Mucosa of rectum (tissue), 2 donors: ENCODE measurements at regions not wholly inside any gene's neighbourhood (a gene's known extent, or its start where the extent isn't known, plus 50 kb on each side); places are given as distances from the start of the nearest gene placed in this dataset.

Experiments
- H3K27ac ChIP-seq, 2 donors: one replicate each; pipeline ENCODE4 v1.7.0; 2013; ENCODE audit warnings: inconsistent platforms in 2 of 2, low read depth in 2 of 2, low read length in 2 of 2
- H3K27me3 ChIP-seq, 2 donors: one replicate each; pipeline ENCODE4 v1.7.0; 2013; ENCODE audit warnings: low read length in 2 of 2; ENCODE audit not compliant: control insufficient read depth in 2 of 2, insufficient read depth in 2 of 2
- H3K36me3 ChIP-seq, 2 donors: one replicate each; pipeline ENCODE4 v1.7.0; 2013; ENCODE audit warnings: low read length in 2 of 2; ENCODE audit not compliant: control insufficient read depth in 2 of 2, insufficient read depth in 2 of 2
- H3K4me1 ChIP-seq, 2 donors: one replicate each; pipeline ENCODE4 v1.7.0; 2013; ENCODE audit warnings: low read length in 2 of 2, mild to moderate bottlenecking in 1 of 2; ENCODE audit not compliant: control insufficient read depth in 2 of 2, insufficient read depth in 2 of 2
- H3K4me3 ChIP-seq, 2 donors: one replicate each; pipeline ENCODE4 v1.7.0; 2013; ENCODE audit warnings: low read length in 2 of 2
- H3K9ac ChIP-seq, 2 donors: one replicate each; pipeline ENCODE4 v1.7.0; 2013; ENCODE audit warnings: low read length in 2 of 2, low read depth in 1 of 2, mild to moderate bottlenecking in 1 of 2
- H3K9me3 ChIP-seq, 2 donors: one replicate each; pipeline ENCODE4 v1.7.0; 2013; ENCODE audit warnings: low read length in 2 of 2; ENCODE audit not compliant: control insufficient read depth in 2 of 2
- donor health status: healthy.
- donor health status: Normal muscosa, but diverticular disease.

DNA sequence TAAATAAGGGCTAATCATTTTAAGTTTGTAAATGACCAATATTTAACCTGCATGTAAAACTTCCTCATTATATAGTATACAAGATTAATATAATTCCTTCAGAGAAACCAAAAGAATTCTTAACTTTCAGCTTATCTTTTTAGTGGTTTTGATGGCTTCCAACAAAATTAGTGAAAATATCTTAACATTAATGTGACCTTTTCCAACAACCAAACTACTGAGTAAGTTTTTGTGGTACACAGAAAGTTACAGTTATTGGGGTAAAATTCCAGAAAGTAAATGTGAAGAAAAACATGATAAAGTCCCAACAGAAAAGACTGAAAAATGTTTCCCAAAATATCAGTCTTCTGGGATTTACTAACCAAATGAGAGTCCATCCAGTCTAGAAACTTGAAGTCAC, 111.0 kb upstream of the PDE3A start:
- no peak overlapping the region for H3K27ac ChIP-seq
- H3K4me3 ChIP-seq = no peak overlapping the region
- no peaks in the 10 kb centered on the region for H3K27me3 ChIP-seq
- H3K36me3 ChIP-seq = no peaks in the 10 kb centered on the region
- no peaks in the 10 kb centered on the region for H3K4me1 ChIP-seq
- H3K9me3 ChIP-seq = no peaks in the 10 kb centered on the region
- H3K9ac ChIP-seq = no peak overlapping the region

GRCh38 chr12:20259786-20260185, 108.6 kb upstream of the PDE3A start:
- H3K4me1 ChIP-seq = no peaks in the 10 kb centered on the region
- no peak overlapping the region for H3K9ac ChIP-seq
- H3K36me3 ChIP-seq = no peaks in the 10 kb centered on the region
- no peaks in the 10 kb centered on the region for H3K9me3 ChIP-seq
- no peaks in the 10 kb centered on the region for H3K27me3 ChIP-seq
- H3K4me3 ChIP-seq = no peak overlapping the region
- H3K27ac ChIP-seq = no peak overlapping the region

GRCh38 chr12:20260851-20261250, 107.5 kb upstream of the PDE3A start:
- Histone ChIP-seq H3K9ac (no peak overlapping the region), H3K4me1 (no peaks in the 10 kb centered on the region), H3K27ac (no peak overlapping the region), H3K4me3 (no peak overlapping the region), H3K27me3 (no peaks in the 10 kb centered on the region), H3K36me3 (no peaks in the 10 kb centered on the region), H3K9me3 (no peaks in the 10 kb centered on the region)

GRCh38 chr12:20262119-20262518, 106.2 kb upstream of the PDE3A start:
- no peak overlapping the region for H3K4me3 ChIP-seq
- no peaks in the 10 kb centered on the region for H3K27me3 ChIP-seq
- H3K36me3 ChIP-seq = no peaks in the 10 kb centered on the region
- no peaks in the 10 kb centered on the region for H3K9me3 ChIP-seq
- H3K27ac ChIP-seq = no peak overlapping the region
- no peak overlapping the region for H3K9ac ChIP-seq
- no peaks in the 10 kb centered on the region for H3K4me1 ChIP-seq

- H3K36me3 ChIP-seq = no peaks in the 10 kb centered on the region
- no peaks in the 10 kb centered on the region for H3K9me3 ChIP-seq
- H3K27ac ChIP-seq = no peak overlapping the region
- no peak overlapping the region for H3K4me3 ChIP-seq
- no peaks in the 10 kb centered on the region for H3K4me1 ChIP-seq
- H3K9ac ChIP-seq = no peak overlapping the region
- no peaks in the 10 kb centered on the region for H3K27me3 ChIP-seq
These were observed 104.3 kb upstream of the PDE3A start for GRCh38 chr12:20264026-20264425.

DNA sequence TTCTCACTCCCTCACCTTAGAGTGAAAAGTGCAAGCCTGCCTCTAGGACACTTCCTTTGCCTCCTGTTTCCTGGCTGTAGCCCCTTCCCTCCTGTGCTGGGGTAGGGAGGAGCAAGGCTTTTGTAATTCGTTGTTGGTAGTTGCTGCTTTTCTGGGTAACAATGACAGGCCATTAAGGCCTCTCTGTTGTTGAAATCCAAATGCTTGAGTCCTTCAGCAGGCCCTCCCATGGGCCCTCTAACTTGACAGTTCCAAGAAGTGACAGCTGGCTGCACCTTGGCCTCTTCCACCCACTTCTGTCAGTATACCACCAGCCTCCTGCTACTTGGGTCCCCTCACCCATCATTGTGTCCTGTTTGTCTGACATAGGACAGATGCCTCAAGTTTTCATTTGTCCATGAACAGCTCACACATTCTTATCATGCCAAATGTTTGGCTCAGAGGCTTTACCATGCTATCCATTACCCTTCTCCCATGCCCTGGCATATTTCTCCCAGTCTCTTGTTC, 103.7 kb upstream of the PDE3A start:
- Histone ChIP-seq H3K4me3 (no peak overlapping the region), H3K36me3 (no peaks in the 10 kb centered on the region), H3K4me1 (no peaks in the 10 kb centered on the region), H3K9me3 (no peaks in the 10 kb centered on the region), H3K9ac (no peak overlapping the region), H3K27me3 (no peaks in the 10 kb centered on the region), H3K27ac (no peak overlapping the region)

DNA sequence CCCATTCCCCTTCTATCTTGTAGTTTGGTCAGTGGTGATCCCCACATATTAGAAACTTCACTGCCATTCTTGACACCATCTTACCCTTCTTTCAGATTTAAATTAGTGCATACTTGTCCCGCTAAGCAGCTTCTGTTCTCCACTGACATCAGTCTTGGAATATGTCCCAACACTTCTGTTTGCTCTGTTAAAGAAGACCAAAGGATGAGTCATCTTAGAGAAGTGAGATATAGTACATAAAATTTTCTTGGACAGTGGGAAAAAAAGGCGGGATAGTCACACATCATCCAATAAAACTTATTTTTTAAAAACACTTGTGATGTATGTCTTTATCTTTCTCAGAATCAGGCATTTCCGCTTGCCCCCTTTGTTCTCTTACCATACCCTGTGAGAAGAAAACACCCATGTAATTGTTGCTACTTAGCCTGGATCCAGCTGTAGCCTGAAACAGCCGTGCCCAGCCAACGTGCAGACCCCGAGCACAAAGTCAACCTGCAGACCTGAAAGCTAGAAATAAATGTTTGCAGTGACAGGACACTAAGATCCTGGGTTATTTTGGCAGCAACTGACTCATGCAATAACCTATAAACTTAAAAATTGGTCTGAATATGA, 100.1 kb upstream of the PDE3A start:
- no peak overlapping the region for H3K9ac ChIP-seq
- no peaks in the 10 kb centered on the region for H3K36me3 ChIP-seq
- H3K27ac ChIP-seq = no peak overlapping the region
- no peaks in the 10 kb centered on the region for H3K9me3 ChIP-seq
- H3K4me1 ChIP-seq = no peaks in the 10 kb centered on the region
- H3K4me3 ChIP-seq = no peak overlapping the region
- no peaks in the 10 kb centered on the region for H3K27me3 ChIP-seq

DNA sequence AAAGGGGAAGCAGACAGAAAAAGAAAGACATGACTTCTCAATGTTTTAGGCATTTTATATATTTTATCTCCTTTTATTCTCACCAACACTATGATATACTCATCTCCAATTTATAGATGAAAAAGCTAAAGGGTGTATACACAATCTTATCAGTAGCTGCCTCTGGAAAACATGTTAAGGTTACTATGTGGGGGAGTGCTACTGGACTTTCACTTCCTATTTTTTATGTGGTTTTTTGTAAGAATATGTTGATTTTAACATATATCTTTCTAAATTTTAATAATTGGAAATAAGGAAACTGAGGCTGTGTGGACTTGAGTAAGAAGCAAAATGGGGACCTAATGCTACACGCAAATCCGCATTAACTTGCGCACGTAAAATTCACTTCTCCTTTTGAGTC, 99.6 kb upstream of the PDE3A start:
- Histone ChIP-seq H3K4me3 (no peak overlapping the region), H3K9me3 (no peaks in the 10 kb centered on the region), H3K27me3 (no peaks in the 10 kb centered on the region), H3K4me1 (no peaks in the 10 kb centered on the region), H3K36me3 (no peaks in the 10 kb centered on the region), H3K27ac (no peak overlapping the region), H3K9ac (no peak overlapping the region)

GRCh38 chr12:20269337-20270067, 98.8 kb upstream of the PDE3A start:
- Histone ChIP-seq H3K36me3 (no peaks in the 10 kb centered on the region), H3K27ac (no peak overlapping the region), H3K4me1 (no peaks in the 10 kb centered on the region), H3K4me3 (no peak overlapping the region), H3K27me3 (no peaks in the 10 kb centered on the region), H3K9me3 (no peaks in the 10 kb centered on the region), H3K9ac (no peak overlapping the region)

DNA sequence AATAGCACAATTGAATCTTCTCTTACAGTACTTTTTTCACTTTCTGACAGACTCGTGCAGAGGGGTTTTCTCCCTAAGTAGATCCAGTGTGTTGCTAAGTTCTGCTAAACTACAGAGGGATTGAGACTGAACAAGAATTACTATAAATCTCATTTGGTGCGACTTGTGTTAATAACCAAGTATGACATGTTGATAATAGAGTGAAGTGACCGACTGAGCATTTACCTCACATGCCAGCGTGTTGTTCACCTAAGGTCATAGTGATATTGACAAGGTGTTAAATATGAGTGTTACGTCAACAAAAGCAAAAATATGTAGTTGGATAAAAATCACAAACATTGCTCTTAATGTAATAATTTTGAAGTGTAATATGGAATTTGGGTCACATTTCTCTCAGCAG, 97.8 kb upstream of the PDE3A start:
- H3K9ac ChIP-seq = no peak overlapping the region
- no peaks in the 10 kb centered on the region for H3K9me3 ChIP-seq
- H3K27ac ChIP-seq = no peak overlapping the region
- no peaks in the 10 kb centered on the region for H3K36me3 ChIP-seq
- no peaks in the 10 kb centered on the region for H3K4me1 ChIP-seq
- H3K4me3 ChIP-seq = no peak overlapping the region
- no peaks in the 10 kb centered on the region for H3K27me3 ChIP-seq
